ENCODE measurements at regions not wholly inside any gene's neighbourhood (a gene's known extent, or its start where the extent isn't known, plus 50 kb on each side); places are given as distances from the start of the nearest gene placed in this dataset.

DNA sequence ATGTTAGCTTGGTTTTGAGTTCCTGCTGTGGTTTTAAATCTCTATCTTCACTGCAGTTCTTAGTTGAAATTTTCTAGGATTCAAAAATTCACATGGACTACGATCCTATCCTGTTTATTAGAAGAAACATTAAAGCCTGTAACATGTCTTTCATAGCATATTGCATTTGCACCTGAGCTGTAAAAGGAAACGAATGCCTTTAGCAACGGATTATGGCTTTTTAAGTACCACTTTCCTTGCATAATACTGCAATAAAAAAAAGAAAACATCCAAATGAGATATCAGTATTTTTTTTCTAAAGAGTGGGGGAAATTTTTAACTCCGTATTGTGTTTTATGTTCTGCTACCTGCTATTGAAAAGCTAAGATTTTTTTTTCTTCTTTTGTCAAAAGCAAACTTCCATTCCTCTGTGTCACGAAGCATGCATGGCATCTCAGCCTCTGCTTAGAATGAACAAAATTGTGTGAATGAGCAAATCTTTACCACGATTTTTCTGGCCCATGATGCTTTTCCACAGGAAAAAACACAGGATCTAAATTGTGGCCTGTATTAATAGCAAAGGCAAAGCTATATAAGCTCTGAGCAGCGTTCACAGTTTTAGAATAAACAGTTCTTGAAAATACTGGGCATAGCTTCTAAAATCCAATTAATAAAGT is 110.0 kb upstream of the CDIN1 start:
- TF ChIP-seq, protein P1, sequence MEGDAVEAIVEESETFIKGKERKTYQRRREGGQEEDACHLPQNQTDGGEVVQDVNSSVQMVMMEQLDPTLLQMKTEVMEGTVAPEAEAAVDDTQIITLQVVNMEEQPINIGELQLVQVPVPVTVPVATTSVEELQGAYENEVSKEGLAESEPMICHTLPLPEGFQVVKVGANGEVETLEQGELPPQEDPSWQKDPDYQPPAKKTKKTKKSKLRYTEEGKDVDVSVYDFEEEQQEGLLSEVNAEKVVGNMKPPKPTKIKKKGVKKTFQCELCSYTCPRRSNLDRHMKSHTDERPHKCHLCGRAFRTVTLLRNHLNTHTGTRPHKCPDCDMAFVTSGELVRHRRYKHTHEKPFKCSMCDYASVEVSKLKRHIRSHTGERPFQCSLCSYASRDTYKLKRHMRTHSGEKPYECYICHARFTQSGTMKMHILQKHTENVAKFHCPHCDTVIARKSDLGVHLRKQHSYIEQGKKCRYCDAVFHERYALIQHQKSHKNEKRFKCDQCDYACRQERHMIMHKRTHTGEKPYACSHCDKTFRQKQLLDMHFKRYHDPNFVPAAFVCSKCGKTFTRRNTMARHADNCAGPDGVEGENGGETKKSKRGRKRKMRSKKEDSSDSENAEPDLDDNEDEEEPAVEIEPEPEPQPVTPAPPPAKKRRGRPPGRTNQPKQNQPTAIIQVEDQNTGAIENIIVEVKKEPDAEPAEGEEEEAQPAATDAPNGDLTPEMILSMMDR (IDR thresholded peaks at IDR 0.05; ENCODE audit: low read depth, low read length): no peak
- no peak for DNase-seq (ENCODE audit: extremely low read depth, low read depth)

DNA sequence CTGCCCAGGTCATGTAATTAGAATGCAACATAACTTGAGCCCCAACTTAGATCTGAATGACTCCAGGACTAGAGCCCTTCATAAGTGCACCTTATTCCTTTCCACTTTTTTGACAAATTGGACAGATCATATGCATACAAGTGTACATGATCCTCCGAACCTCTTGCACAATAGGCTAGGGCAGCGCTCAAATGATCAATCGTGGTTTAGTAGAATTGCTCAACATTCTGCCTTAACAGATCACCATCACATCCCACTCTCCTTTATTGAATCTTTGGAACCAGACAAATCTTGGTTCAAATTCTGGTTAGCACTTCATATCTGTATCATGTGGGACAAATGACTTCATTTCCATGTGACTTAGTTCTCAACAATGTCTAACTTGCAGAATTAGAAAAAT is 106.8 kb upstream of the CDIN1 start:
- TF ChIP-seq, protein P1 (IDR thresholded peaks at IDR 0.05; ENCODE audit: low read depth, low read length): no peak
- DNase-seq (ENCODE audit: extremely low read depth, low read depth): no peak

DNA sequence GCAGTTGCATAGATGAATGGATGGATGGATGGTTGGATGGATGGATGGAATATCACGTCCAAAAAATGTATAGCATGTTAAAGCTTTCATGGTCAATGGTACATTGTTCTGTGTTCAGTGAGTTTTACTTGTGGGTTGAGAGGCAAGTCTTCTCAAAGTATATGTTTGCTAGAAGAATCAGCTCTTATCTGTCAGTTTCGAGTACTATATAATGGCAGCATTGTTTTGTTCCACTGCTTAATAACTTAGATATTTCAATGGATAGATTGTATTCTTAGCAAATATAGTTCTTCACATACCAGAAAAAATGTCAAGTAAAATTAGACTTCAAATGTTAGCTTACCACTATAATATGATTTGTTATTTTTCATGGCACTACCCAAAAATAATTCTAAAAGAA is 100.9 kb upstream of the CDIN1 start:
- TF ChIP-seq, protein P1 (IDR thresholded peaks at IDR 0.05; ENCODE audit: low read depth, low read length): no peak

DNA sequence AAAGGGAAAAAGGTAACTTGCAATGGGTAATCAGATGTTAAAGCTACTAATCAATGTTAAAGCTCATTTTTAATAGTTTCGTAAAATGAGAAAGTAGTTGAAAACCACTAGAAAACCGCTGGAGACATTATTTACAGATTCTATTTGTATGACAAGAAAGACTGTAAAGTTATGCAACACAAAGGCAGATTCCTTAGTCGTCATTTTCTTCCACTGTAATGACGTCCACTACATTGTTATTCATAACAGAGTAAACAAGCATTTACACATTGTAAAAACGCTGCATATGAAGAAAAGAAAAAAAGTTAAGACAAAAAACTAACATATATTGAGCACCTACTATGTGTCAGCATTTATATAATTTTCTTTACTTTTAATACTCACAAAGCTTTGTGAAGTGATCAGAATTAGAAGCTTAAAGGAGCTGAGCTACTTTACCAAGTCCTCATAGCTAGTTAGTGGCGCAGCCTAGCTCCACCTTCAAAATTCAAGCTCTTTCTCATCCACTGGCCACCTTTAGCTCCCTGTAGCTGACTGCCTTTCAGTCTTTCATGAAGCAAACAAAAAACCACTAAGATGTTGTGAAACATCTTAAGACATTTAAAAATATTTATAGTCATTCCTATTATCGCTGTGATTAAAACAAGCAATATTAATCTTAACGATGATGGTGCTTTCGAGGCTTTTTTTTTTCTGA is 100.1 kb upstream of the CDIN1 start:
- TF ChIP-seq, protein P1 (IDR thresholded peaks at IDR 0.05; ENCODE audit: low read depth, low read length): no peak
- DNase-seq (ENCODE audit: extremely low read depth, low read depth): no peak

More for the DNA sequence above, 100.9 kb upstream of the CDIN1 start:
- no peak for DNase-seq (ENCODE audit: extremely low read depth, low read depth)

DNA sequence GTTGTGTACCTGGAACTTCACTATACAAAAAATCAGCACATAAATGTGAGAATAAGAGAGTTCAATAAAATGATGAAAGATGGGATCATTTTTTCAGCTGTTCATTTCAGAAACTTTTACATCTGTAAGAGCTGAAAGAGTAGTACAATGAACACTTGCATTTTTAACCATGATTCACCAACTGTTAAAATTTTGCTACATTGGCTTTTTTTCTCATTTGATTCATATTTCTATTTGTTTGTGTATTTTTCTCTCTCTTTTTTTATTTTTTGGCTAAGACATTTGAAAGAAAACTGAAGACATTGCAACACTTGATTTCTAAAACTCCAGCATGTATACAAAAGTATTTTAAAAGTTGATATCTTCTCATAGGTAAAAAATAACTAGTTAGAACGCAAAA is 98.3 kb upstream of the CDIN1 start:
- no peak for DNase-seq (ENCODE audit: extremely low read depth, low read depth)
- TF ChIP-seq, protein P1 (IDR thresholded peaks at IDR 0.05; ENCODE audit: low read depth, low read length): no peak

DNA sequence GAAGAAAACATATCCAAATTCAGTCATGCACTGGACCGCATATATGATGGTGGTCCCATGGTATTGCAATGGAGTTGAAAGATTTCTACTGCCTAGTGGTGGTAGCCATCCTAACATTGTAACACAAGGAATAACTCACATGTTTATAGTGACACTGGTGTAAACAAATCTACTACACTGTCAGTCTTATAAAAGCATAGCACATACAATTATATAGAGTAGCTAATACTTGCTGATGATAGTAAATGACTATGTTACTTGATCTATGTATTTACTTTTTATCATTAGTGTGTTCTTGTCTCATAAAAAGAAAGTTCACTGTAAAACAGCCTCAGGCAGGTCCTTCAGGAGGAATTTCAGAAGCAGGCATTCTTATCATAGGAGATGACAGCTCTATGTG is 96.0 kb upstream of the CDIN1 start:
- DNase-seq (ENCODE audit: extremely low read depth, low read depth): no peak
- TF ChIP-seq, protein P1 (IDR thresholded peaks at IDR 0.05; ENCODE audit: low read depth, low read length): no peak

DNA sequence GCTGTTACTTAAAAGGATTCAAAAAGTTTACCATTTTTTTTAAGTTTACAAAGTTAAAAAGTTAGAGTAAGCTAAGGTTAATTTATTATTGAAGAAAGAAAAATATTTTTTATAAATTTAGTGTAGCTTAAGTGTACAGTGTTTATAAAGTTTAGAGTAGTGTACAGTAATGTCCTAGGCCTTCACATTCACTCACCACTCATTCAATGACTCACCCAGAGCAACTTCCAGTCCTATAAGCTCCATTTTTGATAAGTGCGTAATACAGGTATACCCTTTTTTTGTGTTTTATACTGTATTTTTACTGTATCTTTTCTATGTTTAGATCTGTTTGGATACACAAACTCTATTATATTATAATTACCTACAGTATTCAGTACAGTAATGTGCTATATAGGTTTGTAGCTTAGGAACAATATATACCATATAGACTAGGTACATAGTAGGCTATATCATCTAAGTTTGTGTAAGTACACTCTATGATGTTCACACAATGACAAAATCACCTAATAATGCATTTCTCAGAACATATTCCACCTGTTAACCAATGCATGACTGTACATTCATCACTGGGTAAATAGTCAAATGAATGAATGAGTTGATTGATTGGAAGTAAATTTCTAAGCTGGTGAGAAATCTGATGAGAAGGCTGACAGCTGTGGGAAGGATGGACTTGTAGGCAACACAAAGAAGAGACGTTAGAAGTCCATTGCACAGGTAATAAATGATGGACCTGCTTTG is 95.2 kb upstream of the CDIN1 start:
- TF ChIP-seq, protein P1 (IDR thresholded peaks at IDR 0.05; ENCODE audit: low read depth, low read length): no peak
- DNase-seq (ENCODE audit: extremely low read depth, low read depth): no peak
